ENCODE measurements at regions not wholly inside any gene's neighbourhood (a gene's known extent, or its start where the extent isn't known, plus 50 kb on each side); places are given as distances from the start of the nearest gene placed in this dataset.

- TF ChIP-seq CTCF (IDR thresholded peaks at IDR 0.05): no peak
Observed at GRCh38 chr14:26933431-26933830, 335.6 kb upstream of the NOVA1 start.

- TF ChIP-seq CTCF (IDR thresholded peaks at IDR 0.05): no peak
Observed at GRCh38 chr14:26934151-26934550, 336.3 kb upstream of the NOVA1 start.

- TF ChIP-seq CTCF (IDR thresholded peaks at IDR 0.05): no peak
Observed at GRCh38 chr14:26935733-26936132, 337.9 kb upstream of the NOVA1 start.

GRCh38 chr14:26938054-26938453 lies 340.2 kb upstream of the NOVA1 start:
- TF ChIP-seq CTCF (IDR thresholded peaks at IDR 0.05): no peak

- no peak for TF ChIP-seq CTCF (IDR thresholded peaks at IDR 0.05)
Observed at GRCh38 chr14:26939755-26940154, 341.9 kb upstream of the NOVA1 start.

GRCh38 chr14:26941521-26941920 lies 343.7 kb upstream of the NOVA1 start:
- no peak for TF ChIP-seq CTCF (IDR thresholded peaks at IDR 0.05)

- TF ChIP-seq CTCF (IDR thresholded peaks at IDR 0.05): no peak
Observed at GRCh38 chr14:26947265-26947664, 349.4 kb upstream of the NOVA1 start.

- no peak for TF ChIP-seq CTCF (IDR thresholded peaks at IDR 0.05)
Observed at GRCh38 chr14:26959437-26959836, 361.6 kb upstream of the NOVA1 start.

All from LNCAP (cell line).